ENCODE measurements at regions not wholly inside any gene's neighbourhood (a gene's known extent, or its start where the extent isn't known, plus 50 kb on each side); places are given as distances from the start of the nearest gene placed in this dataset.

DNA sequence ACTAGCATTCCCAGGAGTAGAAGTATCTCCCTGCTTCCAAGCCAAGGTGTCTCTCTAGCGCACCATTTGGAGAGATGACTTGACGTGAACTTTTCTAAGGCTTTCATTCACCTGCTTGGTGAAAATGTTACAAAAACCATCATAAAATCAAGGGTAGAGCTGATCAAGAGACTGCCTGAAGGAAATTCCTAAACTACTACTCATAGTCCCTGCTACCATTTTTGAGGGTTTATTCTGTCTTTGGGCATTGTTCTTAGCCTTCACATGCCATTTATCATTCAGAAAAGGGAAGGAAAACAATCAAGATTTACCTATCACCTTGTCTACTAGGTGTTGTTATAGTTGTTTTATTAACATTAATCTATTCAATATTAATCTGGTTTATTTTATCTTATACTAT lies 525.8 kb downstream of the NTRK3 start:
- no peaks in the 10 kb centered on the region for H3K9me2 ChIP-seq (ENCODE audit: insufficient read depth)
- no peaks in the 10 kb centered on the region for H3K79me2 ChIP-seq (ENCODE audit: insufficient read depth, low read length)
- TF ChIP-seq MAX (IDR thresholded peaks at IDR 0.05) = no peak
- TF ChIP-seq, protein P1, sequence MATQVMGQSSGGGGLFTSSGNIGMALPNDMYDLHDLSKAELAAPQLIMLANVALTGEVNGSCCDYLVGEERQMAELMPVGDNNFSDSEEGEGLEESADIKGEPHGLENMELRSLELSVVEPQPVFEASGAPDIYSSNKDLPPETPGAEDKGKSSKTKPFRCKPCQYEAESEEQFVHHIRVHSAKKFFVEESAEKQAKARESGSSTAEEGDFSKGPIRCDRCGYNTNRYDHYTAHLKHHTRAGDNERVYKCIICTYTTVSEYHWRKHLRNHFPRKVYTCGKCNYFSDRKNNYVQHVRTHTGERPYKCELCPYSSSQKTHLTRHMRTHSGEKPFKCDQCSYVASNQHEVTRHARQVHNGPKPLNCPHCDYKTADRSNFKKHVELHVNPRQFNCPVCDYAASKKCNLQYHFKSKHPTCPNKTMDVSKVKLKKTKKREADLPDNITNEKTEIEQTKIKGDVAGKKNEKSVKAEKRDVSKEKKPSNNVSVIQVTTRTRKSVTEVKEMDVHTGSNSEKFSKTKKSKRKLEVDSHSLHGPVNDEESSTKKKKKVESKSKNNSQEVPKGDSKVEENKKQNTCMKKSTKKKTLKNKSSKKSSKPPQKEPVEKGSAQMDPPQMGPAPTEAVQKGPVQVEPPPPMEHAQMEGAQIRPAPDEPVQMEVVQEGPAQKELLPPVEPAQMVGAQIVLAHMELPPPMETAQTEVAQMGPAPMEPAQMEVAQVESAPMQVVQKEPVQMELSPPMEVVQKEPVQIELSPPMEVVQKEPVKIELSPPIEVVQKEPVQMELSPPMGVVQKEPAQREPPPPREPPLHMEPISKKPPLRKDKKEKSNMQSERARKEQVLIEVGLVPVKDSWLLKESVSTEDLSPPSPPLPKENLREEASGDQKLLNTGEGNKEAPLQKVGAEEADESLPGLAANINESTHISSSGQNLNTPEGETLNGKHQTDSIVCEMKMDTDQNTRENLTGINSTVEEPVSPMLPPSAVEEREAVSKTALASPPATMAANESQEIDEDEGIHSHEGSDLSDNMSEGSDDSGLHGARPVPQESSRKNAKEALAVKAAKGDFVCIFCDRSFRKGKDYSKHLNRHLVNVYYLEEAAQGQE (IDR thresholded peaks at IDR 0.05; ENCODE audit: low read depth) = no peak
- no peak for TF ChIP-seq SIN3A (IDR thresholded peaks at IDR 0.05; ENCODE audit: low read depth)
- no peak for TF ChIP-seq EZH2phosphoT487 (IDR thresholded peaks at IDR 0.05; ENCODE audit: borderline replicate concordance)
- no peaks in the 10 kb centered on the region for H3K4me1 ChIP-seq (ENCODE audit: control insufficient read depth in 1 of 2, insufficient read depth in 2 of 2, low read length in 2 of 2)
- H3K27me3 ChIP-seq (ENCODE audit: insufficient read depth, low read length) = no peaks in the 10 kb centered on the region
- no peak overlapping the region for H3K4me2 ChIP-seq (ENCODE audit: low read length)
- H2AFZ ChIP-seq (ENCODE audit: low read depth, low read length, poor library complexity, severe bottlenecking) = no peak overlapping the region
- RAD21 ChIA-PET (ENCODE audit: low non-redundant PET in 1 of 2, low total read pairs in 2 of 2, uncharacterized antibody in 2 of 2, unreplicated experiment in 2 of 2) = no interaction called here
- POLR2A ChIA-PET = no interaction called here
- no TSS peak for BruUV-seq (replicated peaks)
- no peak overlapping the region for H3K4me3 ChIP-seq (replicated peaks in 1 of 2; ENCODE audit: low read depth in 1 of 2, low read length in 2 of 2)
- CTCF ChIA-PET = no interaction called here
- ATAC-seq (no peak), DNase-seq (ENCODE audit: low read depth, low spot score) (no peak)
- H4K20me1 ChIP-seq (ENCODE audit: insufficient read depth) = no peaks in the 10 kb centered on the region
- H3K9me3 ChIP-seq (ENCODE audit: control insufficient read depth in 1 of 2, insufficient read depth in 1 of 2, low read depth in 1 of 2, low read length in 2 of 2) = peaks cover 10 to 49% of the 10 kb centered on the region in 2 experiments; a peak in 2 of 4 replicates
- intact Hi-C loops (cut with micrococcal nuclease) = no loop called here
- H3K36me3 ChIP-seq (ENCODE audit: control insufficient read depth in 1 of 2, insufficient read depth in 2 of 2, low read length in 2 of 2) = no peaks in the 10 kb centered on the region
- H3K9ac ChIP-seq (ENCODE audit: low read length) = no peak overlapping the region
- no peak overlapping the region for H3K27ac ChIP-seq (ENCODE audit: low read depth, low read length)

DNA sequence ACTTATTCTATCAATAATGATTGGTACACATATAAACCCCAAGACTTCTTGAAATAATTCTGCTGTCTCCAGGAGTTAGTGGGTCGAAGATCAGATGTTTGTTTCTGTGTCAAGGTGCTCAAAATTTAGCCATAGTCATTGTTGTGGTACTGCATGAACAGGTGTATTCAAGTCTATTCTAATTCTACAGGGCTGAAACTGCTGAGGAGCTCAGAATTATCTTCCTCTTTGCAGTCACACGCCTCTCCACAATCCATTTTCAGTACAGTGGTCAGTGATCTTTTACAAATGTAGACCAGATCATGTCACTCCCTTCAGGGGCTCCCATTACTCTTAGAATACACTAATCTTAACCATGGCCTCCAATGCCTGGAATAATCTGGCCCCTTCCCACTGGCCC lies 527.5 kb downstream of the NTRK3 start:
- Histone ChIP-seq H3K36me3 (ENCODE audit: control insufficient read depth in 1 of 2, insufficient read depth in 2 of 2, low read length in 2 of 2) (no peaks in the 10 kb centered on the region), H3K4me2 (ENCODE audit: low read length) (no peak overlapping the region), H3K27me3 (ENCODE audit: insufficient read depth, low read length) (no peaks in the 10 kb centered on the region), H3K4me1 (ENCODE audit: control insufficient read depth in 1 of 2, insufficient read depth in 2 of 2, low read length in 2 of 2) (no peaks in the 10 kb centered on the region), H3K9me2 (ENCODE audit: insufficient read depth) (no peaks in the 10 kb centered on the region), H3K4me3 (replicated peaks in 1 of 2; ENCODE audit: low read depth in 1 of 2, low read length in 2 of 2) (no peak overlapping the region), H2AFZ (ENCODE audit: low read depth, low read length, poor library complexity, severe bottlenecking) (no peak overlapping the region), H3K9me3 (ENCODE audit: control insufficient read depth in 1 of 2, insufficient read depth in 1 of 2, low read depth in 1 of 2, low read length in 2 of 2) (peaks cover 10 to 46% of the 10 kb centered on the region in 2 experiments; a peak in 2 of 4 replicates), H3K27ac (ENCODE audit: low read depth, low read length) (no peak overlapping the region), H3K9ac (ENCODE audit: low read length) (no peak overlapping the region), H4K20me1 (ENCODE audit: insufficient read depth) (no peaks in the 10 kb centered on the region), H3K79me2 (ENCODE audit: insufficient read depth, low read length) (no peaks in the 10 kb centered on the region)
- intact Hi-C loops (cut with micrococcal nuclease) = no loop called here
- no TSS peak for BruUV-seq (replicated peaks)
- ATAC-seq (no peak), DNase-seq (ENCODE audit: low read depth, low spot score) (no peak)
- ChIA-PET RAD21 (ENCODE audit: low non-redundant PET in 1 of 2, low total read pairs in 2 of 2, uncharacterized antibody in 2 of 2, unreplicated experiment in 2 of 2) (no interaction called here), CTCF (no interaction called here), POLR2A (no interaction called here)
- no peak for TF ChIP-seq ZFX (IDR thresholded peaks at IDR 0.05)
- TF ChIP-seq ZBTB33 (IDR thresholded peaks at IDR 0.05; ENCODE audit: extremely low read depth, insufficient replicate concordance, low read length) = no peak
- TF ChIP-seq FOSL1 (IDR thresholded peaks at IDR 0.05; ENCODE audit: low read depth) = no peak
- no peak for TF ChIP-seq EZH2phosphoT487 (IDR thresholded peaks at IDR 0.05; ENCODE audit: borderline replicate concordance)
- TF ChIP-seq JUND (IDR thresholded peaks at IDR 0.05) = no peak
- TF ChIP-seq RAD21 (IDR thresholded peaks at IDR 0.05; ENCODE audit: low read depth) = no peak
- TF ChIP-seq TCF7L2 (IDR thresholded peaks at IDR 0.05; ENCODE audit: borderline replicate concordance, extremely low read depth, insufficient read depth, insufficient read length) = no peak
- TF ChIP-seq, protein P1 (IDR thresholded peaks at IDR 0.05; ENCODE audit: low read depth) = no peak
- TF ChIP-seq EGR1 (IDR thresholded peaks at IDR 0.05; ENCODE audit: low read depth) = no peak
